Endothelial cell (in vitro differentiated cells): ENCODE measurements at regions not wholly inside any gene's neighbourhood (a gene's known extent, or its start where the extent isn't known, plus 50 kb on each side); places are given as distances from the start of the nearest gene placed in this dataset.

Source experiments
- DNase-seq: peaks from one replicate; pipeline ENCODE4 v3.0.0; 2021; ENCODE audit warnings: low spot score
- H3K27ac Mint-ChIP-seq: one replicate; pipeline ENCODE4 v1.8.0; 2021; ENCODE audit warnings: mixed read lengths, inconsistent platforms; ENCODE audit not compliant: unreplicated experiment
- H3K27me3 Mint-ChIP-seq: one replicate; pipeline ENCODE4 v1.8.0; 2021; ENCODE audit warnings: mild to moderate bottlenecking, moderate library complexity, mixed read lengths, inconsistent platforms; ENCODE audit not compliant: unreplicated experiment
- H3K36me3 Mint-ChIP-seq: one replicate; pipeline ENCODE4 v1.8.0; 2021; ENCODE audit warnings: mild to moderate bottlenecking, low read depth, mixed read lengths, inconsistent platforms; ENCODE audit not compliant: unreplicated experiment
- H3K4me1 Mint-ChIP-seq: one replicate; pipeline ENCODE4 v1.8.0; 2021; ENCODE audit warnings: mild to moderate bottlenecking, mixed read lengths, inconsistent platforms; ENCODE audit not compliant: unreplicated experiment
- H3K4me3 Mint-ChIP-seq: one replicate; pipeline ENCODE4 v1.8.0; 2021; ENCODE audit warnings: mild to moderate bottlenecking, mixed read lengths, inconsistent platforms; ENCODE audit not compliant: unreplicated experiment
- H3K9me3 Mint-ChIP-seq: one replicate; pipeline ENCODE4 v1.8.0; 2021; ENCODE audit warnings: mixed read lengths, inconsistent platforms; ENCODE audit not compliant: unreplicated experiment
- TF ChIP-seq, protein P1 (sequence below): fragments of 200-600 bp; sonication (generic); IDR thresholded peaks from one replicate; pipeline ENCODE4 v1.5.0; 2021; ENCODE audit warnings: antibody characterized with exemption; ENCODE audit not compliant: unreplicated experiment

DNA sequence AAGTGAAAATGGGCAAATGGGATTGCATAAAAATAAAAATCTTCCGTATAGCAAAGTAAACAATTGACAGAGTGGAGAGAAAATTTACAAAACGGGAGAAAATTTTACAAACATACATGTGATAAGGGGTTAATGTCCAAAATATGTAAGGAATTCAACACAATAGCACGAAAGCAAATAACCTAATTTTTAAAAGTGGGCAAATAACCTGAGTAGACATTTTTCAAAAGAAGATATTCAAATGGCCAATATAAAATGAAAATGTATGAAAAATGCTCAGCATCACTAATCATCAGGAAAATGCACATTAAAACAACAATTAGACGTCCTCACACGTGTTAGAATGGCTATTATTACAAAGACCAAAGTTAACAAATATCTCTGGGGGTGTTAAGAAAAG is 441.5 kb downstream of the HTR1B start:
- no peaks in the 10 kb centered on the region for H3K9me3 Mint-ChIP-seq
- DNase-seq = no peak
- no peak overlapping the region for H3K27ac Mint-ChIP-seq
- H3K36me3 Mint-ChIP-seq = no peaks in the 10 kb centered on the region
- TF ChIP-seq, protein P1, sequence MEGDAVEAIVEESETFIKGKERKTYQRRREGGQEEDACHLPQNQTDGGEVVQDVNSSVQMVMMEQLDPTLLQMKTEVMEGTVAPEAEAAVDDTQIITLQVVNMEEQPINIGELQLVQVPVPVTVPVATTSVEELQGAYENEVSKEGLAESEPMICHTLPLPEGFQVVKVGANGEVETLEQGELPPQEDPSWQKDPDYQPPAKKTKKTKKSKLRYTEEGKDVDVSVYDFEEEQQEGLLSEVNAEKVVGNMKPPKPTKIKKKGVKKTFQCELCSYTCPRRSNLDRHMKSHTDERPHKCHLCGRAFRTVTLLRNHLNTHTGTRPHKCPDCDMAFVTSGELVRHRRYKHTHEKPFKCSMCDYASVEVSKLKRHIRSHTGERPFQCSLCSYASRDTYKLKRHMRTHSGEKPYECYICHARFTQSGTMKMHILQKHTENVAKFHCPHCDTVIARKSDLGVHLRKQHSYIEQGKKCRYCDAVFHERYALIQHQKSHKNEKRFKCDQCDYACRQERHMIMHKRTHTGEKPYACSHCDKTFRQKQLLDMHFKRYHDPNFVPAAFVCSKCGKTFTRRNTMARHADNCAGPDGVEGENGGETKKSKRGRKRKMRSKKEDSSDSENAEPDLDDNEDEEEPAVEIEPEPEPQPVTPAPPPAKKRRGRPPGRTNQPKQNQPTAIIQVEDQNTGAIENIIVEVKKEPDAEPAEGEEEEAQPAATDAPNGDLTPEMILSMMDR = no peak
- no peak overlapping the region for H3K4me3 Mint-ChIP-seq
- H3K4me1 Mint-ChIP-seq = no peaks in the 10 kb centered on the region
- peaks cover 1% of the 10 kb centered on the region for H3K27me3 Mint-ChIP-seq

DNA sequence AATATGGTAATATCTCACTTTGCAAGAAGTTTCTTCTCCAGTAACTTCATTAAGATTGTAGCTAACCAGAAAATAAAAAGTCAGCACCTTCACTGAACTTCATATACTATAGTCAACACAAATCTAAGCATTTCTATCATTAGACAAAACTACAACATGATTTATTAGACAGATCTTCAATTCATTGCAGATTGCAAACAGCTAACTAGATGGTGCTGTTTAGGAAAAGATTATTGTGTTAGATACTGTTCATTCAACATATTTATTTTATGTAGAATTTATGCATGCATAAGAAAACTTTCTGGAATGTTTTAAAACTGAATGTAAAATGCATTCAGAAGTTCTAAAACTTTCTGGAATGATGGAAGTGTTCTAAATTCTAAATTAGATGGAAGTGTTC is 442.1 kb downstream of the HTR1B start:
- Mint-ChIP-seq H3K36me3 (no peaks in the 10 kb centered on the region), H3K27ac (no peak overlapping the region), H3K27me3 (peaks cover 1% of the 10 kb centered on the region), H3K4me3 (no peak overlapping the region), H3K9me3 (no peaks in the 10 kb centered on the region), H3K4me1 (no peaks in the 10 kb centered on the region)
- TF ChIP-seq, protein P1 = no peak
- no peak for DNase-seq

DNA sequence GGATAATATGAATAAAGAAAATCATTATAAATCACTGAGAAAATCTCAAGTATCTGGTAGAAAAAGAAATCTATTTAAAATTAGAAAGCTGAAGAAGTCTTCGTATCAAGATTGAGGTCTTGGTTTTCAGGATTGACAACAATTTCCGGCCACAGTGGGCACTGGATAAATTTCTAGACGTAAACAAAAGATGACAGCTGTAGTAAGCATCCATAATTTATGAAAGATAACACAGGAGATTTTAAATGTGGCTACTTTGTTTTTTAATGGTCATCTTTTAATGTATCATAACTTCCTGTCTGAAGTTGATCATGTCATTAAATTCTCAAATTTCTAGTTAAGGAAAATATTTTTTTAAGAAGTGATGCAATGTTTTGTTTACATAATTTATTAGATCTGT is 444.2 kb downstream of the HTR1B start:
- Mint-ChIP-seq H3K27me3 (peaks cover 1% of the 10 kb centered on the region), H3K27ac (no peak overlapping the region), H3K36me3 (no peaks in the 10 kb centered on the region), H3K4me1 (no peaks in the 10 kb centered on the region), H3K9me3 (no peaks in the 10 kb centered on the region), H3K4me3 (no peak overlapping the region)
- TF ChIP-seq, protein P1 = no peak
- no peak for DNase-seq

DNA sequence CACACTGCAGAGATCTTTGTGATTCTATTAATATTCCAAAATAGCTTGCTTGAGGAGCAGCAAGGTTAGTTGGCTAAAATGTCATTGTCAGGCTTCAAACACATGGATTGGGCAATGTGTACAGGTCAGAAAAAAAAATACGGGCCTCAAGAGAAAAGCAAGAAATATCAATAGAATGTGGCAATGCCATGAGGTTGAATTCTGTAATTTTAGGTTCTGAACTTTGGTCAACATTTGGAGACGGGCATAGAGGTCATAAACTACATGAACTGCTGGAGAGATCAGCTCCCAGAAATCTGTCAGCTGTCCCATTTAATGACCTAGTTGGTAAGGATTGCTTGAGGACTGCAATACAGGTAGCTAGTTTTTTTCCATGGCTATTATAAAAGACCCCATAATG is 445.8 kb downstream of the HTR1B start:
- H3K27me3 Mint-ChIP-seq = no peaks in the 10 kb centered on the region
- H3K36me3 Mint-ChIP-seq = no peaks in the 10 kb centered on the region
- H3K27ac Mint-ChIP-seq = no peak overlapping the region
- no peaks in the 10 kb centered on the region for H3K9me3 Mint-ChIP-seq
- no peak overlapping the region for H3K4me3 Mint-ChIP-seq
- TF ChIP-seq, protein P1 = no peak
- H3K4me1 Mint-ChIP-seq = no peaks in the 10 kb centered on the region
- DNase-seq = no peak

DNA sequence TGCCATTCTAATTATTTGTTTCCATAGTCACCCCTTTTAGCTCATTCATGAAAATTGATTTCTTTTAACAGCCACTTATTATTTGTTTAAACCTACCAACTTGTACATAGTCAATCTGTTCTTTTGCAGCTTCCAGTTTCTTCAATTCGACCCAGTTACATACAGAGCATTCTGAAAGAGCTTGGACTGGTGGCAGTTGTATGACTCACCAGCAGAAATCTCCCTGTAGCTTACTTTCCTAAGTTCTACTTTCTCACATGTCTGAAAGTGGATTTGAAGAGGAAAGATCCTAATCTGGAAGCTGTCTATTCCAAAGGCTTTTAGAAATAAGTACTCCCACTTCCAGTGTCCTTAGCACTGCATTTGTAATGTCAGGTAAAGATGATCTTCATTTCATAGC is 447.9 kb downstream of the HTR1B start:
- H3K9me3 Mint-ChIP-seq = peaks cover 4% of the 10 kb centered on the region
- no peak overlapping the region for H3K4me3 Mint-ChIP-seq
- TF ChIP-seq, protein P1 = no peak
- DNase-seq = no peak
- H3K4me1 Mint-ChIP-seq = no peaks in the 10 kb centered on the region
- H3K36me3 Mint-ChIP-seq = peaks cover 4% of the 10 kb centered on the region
- no peaks in the 10 kb centered on the region for H3K27me3 Mint-ChIP-seq
- no peak overlapping the region for H3K27ac Mint-ChIP-seq
